ENCODE measurements at regions not wholly inside any gene's neighbourhood (a gene's known extent, or its start where the extent isn't known, plus 50 kb on each side); places are given as distances from the start of the nearest gene placed in this dataset.
"Not testable (repeated sequence)": the region's sequence is repeated elsewhere in the genome, so short reads cannot be mapped to it uniquely, and the experiment has no call there.

- Histone ChIP-seq H3K4me1 (ENCODE audit: control insufficient read depth in 1 of 2, low read depth in 2 of 2) (peaks cover 4 to 21% of the 10 kb centered on the region in 2 donors), H3K27ac (no peak overlapping the region), H3K36me3 (no peaks in the 10 kb centered on the region), H3K27me3 (replicated peaks; ENCODE audit: insufficient read depth) (no peaks in the 10 kb centered on the region), H3K4me3 (no peak overlapping the region), H3K9me3 (no peaks in the 10 kb centered on the region)
- ATAC-seq (ENCODE audit: insufficient number of reproducible peaks, low FRiP score, low read depth) (no peak), DNase-seq (ENCODE audit: low spot score) (no peak)
- no peak for TF ChIP-seq CTCF (IDR thresholded peaks at IDR 0.05)
Observed at GRCh38 chr9:129445794-129446306, 175.1 kb downstream of the C9orf50 start.

DNA sequence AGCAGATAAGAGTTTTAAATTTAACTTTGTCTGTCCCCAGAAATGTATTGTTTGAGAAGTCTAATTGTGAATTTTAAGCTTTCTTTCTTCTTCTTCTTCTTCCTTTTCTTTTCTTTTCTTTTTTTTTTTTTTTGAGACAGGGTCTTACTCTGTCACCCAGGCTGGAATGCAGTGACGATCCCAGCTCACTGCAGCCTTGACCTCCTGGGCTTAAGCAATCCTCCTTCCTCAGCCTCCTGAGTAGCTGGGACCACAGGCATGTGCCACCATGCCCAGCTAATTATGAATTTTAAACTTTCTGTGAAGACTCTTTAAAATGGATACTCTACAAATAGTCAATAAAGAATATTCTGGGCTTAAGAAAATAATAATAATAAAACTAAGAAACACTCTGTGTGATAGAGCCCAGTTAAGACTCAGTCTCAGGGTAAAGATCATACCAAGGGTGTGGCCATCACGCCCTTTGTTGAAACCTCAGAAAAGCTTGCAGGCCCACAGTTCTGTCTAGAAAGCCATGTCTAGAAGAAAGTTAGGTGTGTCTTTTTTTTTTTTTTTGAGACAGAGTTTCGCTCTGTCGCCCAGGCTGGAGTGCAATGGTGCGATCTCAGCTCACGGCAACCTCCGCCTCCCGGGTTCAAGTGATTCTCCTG, 177.3 kb downstream of the C9orf50 start:
- not testable (repeated sequence) for H3K27me3 ChIP-seq (replicated peaks; ENCODE audit: insufficient read depth); H3K36me3 ChIP-seq; H3K4me3 ChIP-seq; ATAC-seq (ENCODE audit: insufficient number of reproducible peaks, low FRiP score, low read depth); H3K9me3 ChIP-seq; DNase-seq (ENCODE audit: low spot score)
- peak overlapping the region; percentile 14 to 63 for H3K27ac ChIP-seq
- H3K4me1 ChIP-seq (ENCODE audit: control insufficient read depth in 1 of 2, low read depth in 2 of 2): peaks cover 4 to 20% of the 10 kb centered on the region in 2 donors

DNA sequence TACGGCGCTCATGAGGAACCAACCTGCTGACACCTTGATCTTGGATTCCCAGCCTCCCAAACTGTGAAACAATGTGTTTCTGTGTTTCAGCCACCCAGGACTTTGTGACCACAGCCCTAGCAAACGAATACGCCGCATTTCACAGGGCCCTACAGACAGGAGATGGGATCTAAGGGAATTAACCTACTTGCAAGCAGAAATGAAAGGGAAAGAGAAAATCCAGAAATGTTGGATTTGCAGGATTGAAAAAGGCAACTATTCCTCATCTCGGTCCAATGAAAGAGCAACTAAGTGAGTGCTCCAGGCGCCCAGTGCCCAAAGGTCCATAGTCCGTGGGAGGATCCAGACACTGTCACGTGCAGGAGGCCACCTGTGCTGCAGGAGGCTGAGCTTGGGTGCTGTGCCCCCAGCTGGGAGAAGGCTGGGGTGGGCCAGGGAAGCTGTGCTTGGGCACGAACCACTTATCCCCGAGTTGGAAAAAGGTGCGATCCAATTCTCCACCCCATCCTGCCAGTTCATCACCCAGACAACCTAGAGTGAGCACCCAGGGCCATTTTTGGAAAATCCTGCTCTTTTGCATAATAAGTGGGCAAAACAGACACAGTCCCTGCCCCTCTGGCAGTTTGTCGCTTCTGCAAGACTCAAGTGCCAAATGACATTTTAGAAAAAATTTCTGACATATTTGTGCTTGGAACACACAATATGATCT, 177.9 kb downstream of the C9orf50 start:
- Histone ChIP-seq H3K4me1 (ENCODE audit: control insufficient read depth in 1 of 2, low read depth in 2 of 2) (peaks cover 7 to 27% of the 10 kb centered on the region in 2 donors), H3K36me3 (no peaks in the 10 kb centered on the region), H3K27me3 (replicated peaks; ENCODE audit: insufficient read depth) (no peaks in the 10 kb centered on the region), H3K27ac (peak overlapping the region; percentile 14 to 27), H3K4me3 (no peak overlapping the region), H3K9me3 (no peaks in the 10 kb centered on the region)
- ATAC-seq (ENCODE audit: insufficient number of reproducible peaks, low FRiP score, low read depth): peak; percentile 32
- DNase-seq (ENCODE audit: low spot score): no peak
- TF ChIP-seq CTCF (IDR thresholded peaks at IDR 0.05): no peak

DNA sequence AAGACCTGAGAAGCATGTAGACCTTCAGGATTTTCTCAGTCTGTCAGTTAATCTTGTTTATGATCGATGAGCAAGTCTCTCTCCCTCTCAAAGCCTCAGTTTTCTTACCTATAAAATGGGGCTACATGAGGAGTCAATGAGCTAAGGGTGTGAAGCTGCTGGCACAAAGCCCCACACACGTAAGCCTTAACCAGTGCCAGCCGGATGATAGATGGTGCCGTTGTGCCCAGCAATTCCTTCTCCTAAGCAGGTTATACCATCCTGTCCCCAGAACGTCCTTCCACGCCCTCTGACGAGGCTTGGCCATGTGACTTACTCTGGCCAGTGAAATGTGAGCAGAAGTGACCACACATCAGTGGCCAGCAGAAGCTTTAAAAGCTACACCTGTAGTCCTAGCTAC, 179.0 kb downstream of the C9orf50 start:
- DNase-seq (ENCODE audit: low spot score) (no peak), ATAC-seq (ENCODE audit: insufficient number of reproducible peaks, low FRiP score, low read depth) (no peak)
- H3K4me3 ChIP-seq: no peak overlapping the region
- no peak overlapping the region for H3K27ac ChIP-seq
- H3K36me3 ChIP-seq: no peaks in the 10 kb centered on the region
- no peak for TF ChIP-seq CTCF (IDR thresholded peaks at IDR 0.05)
- no peaks in the 10 kb centered on the region for H3K9me3 ChIP-seq
- H3K4me1 ChIP-seq (ENCODE audit: control insufficient read depth in 1 of 2, low read depth in 2 of 2): peaks cover 12 to 34% of the 10 kb centered on the region in 2 donors
- H3K27me3 ChIP-seq (replicated peaks; ENCODE audit: insufficient read depth): no peaks in the 10 kb centered on the region

DNA sequence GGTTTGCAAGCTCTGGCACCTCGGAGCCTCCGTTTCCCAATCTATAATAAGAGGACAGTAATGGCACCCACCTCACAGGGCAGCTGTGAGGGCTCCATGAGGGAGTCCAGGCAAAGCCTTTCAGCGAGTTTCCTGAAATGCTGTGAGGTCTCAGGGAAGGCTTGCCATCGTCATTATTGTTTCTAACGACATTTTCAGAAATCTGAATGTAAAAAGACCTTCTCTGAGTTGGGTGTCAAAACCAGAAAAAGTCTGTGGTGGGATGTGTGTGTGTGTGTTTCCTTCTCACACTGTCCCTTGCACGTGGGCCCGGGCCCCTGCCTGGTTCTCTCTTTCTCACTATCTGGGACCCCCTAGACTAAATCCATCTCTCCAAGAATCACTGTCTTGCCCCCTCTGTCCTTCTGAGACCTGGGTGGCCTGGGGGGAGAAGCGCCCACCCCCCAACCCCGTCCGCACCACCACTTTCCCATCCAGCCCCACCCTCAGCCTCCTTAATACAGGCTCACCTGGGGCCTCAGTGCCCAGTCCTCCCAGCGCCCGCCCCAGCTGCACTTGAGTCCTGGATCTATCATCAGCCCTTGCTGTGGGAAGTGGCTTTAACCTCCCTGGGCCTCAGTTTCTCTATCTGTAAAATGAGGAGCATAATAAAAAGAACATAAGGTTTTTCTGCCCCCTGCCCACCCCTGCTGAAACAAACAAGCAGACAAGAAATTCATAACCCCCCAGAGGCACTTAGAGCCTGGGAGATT, 180.3 kb downstream of the C9orf50 start:
- no peak overlapping the region for H3K4me3 ChIP-seq
- no peaks in the 10 kb centered on the region for H3K27me3 ChIP-seq (replicated peaks; ENCODE audit: insufficient read depth)
- TF ChIP-seq CTCF (IDR thresholded peaks at IDR 0.05): no peak
- DNase-seq (ENCODE audit: low spot score) (no peak), ATAC-seq (ENCODE audit: insufficient number of reproducible peaks, low FRiP score, low read depth) (no peak)
- no peak overlapping the region for H3K27ac ChIP-seq
- H3K4me1 ChIP-seq (ENCODE audit: control insufficient read depth in 1 of 2, low read depth in 2 of 2): peaks cover 12 to 41% of the 10 kb centered on the region in 2 donors
- no peaks in the 10 kb centered on the region for H3K36me3 ChIP-seq
- H3K9me3 ChIP-seq: no peaks in the 10 kb centered on the region
